Progenitor cell of endocrine pancreas (in vitro differentiated cells): ENCODE measurements at regions not wholly inside any gene's neighbourhood (a gene's known extent, or its start where the extent isn't known, plus 50 kb on each side); places are given as distances from the start of the nearest gene placed in this dataset.
"Not testable (repeated sequence)": the region's sequence is repeated elsewhere in the genome, so short reads cannot be mapped to it uniquely, and the experiment has no call there.

Experiments used
- DNase-seq: peaks from one replicate; pipeline ENCODE4 v3.0.0; 2021; ENCODE audit warnings: low spot score; ENCODE audit not compliant: unreplicated experiment
- H3K27ac Mint-ChIP-seq: 2 replicates; pipeline ENCODE4 v1.8.0; 2021; ENCODE audit warnings: mild to moderate bottlenecking, moderate library complexity, mixed read lengths
- H3K27me3 Mint-ChIP-seq: 2 replicates; pipeline ENCODE4 v1.8.0; 2021; ENCODE audit warnings: mixed read lengths
- H3K36me3 Mint-ChIP-seq: 2 replicates; pipeline ENCODE4 v1.8.0; 2022; ENCODE audit warnings: mixed read lengths; ENCODE audit not compliant: insufficient read depth
- H3K4me1 Mint-ChIP-seq: 2 replicates; pipeline ENCODE4 v1.8.0; 2021; ENCODE audit warnings: low read depth, mixed read lengths
- H3K4me3 Mint-ChIP-seq: 2 replicates; pipeline ENCODE4 v1.8.0; 2021; ENCODE audit warnings: low read depth, mild to moderate bottlenecking, moderate library complexity, mixed read lengths
- H3K9me3 Mint-ChIP-seq: 2 replicates; pipeline ENCODE4 v1.8.0; 2021; ENCODE audit warnings: low read depth, mixed read lengths
- CTCF ChIP-seq: fragments of 200-600 bp; sonication (generic); IDR thresholded peaks from one replicate; pipeline ENCODE4 v1.5.0; 2021; ENCODE audit warnings: antibody characterized with exemption, mild to moderate bottlenecking; ENCODE audit not compliant: unreplicated experiment

GRCh38 chr15:34528055-34528754 is 55.2 kb downstream of the GOLGA8B start:
- not testable (repeated sequence) for H3K27me3 Mint-ChIP-seq, H3K9me3 Mint-ChIP-seq, H3K4me1 Mint-ChIP-seq, H3K27ac Mint-ChIP-seq, H3K36me3 Mint-ChIP-seq, DNase-seq, H3K4me3 Mint-ChIP-seq

GRCh38 chr15:34527641-34528040 is 55.8 kb downstream of the GOLGA8B start:
- H3K9me3 Mint-ChIP-seq, H3K4me1 Mint-ChIP-seq, H3K27ac Mint-ChIP-seq, DNase-seq, H3K36me3 Mint-ChIP-seq, H3K27me3 Mint-ChIP-seq, H3K4me3 Mint-ChIP-seq: not testable (repeated sequence)

GRCh38 chr15:34523849-34524248 is 59.6 kb downstream of the GOLGA8B start:
- not testable (repeated sequence) for H3K27ac Mint-ChIP-seq, H3K4me1 Mint-ChIP-seq, H3K9me3 Mint-ChIP-seq, DNase-seq, H3K36me3 Mint-ChIP-seq, H3K27me3 Mint-ChIP-seq, H3K4me3 Mint-ChIP-seq

GRCh38 chr15:34522601-34523000 is 60.9 kb downstream of the GOLGA8B start:
- DNase-seq, H3K4me1 Mint-ChIP-seq, H3K9me3 Mint-ChIP-seq, H3K4me3 Mint-ChIP-seq, H3K36me3 Mint-ChIP-seq, H3K27ac Mint-ChIP-seq: not testable (repeated sequence)
- peaks cover 11% of the 10 kb centered on the region for H3K27me3 Mint-ChIP-seq

- not testable (repeated sequence) for H3K4me1 Mint-ChIP-seq, H3K36me3 Mint-ChIP-seq, H3K27ac Mint-ChIP-seq, H3K9me3 Mint-ChIP-seq, DNase-seq, H3K4me3 Mint-ChIP-seq
- H3K27me3 Mint-ChIP-seq, result peaks cover 14% of the 10 kb centered on the region
These were observed 61.5 kb downstream of the GOLGA8B start for GRCh38 chr15:34521802-34522485.

GRCh38 chr15:34520566-34520965 is 62.9 kb downstream of the GOLGA8B start:
- no peaks in the 10 kb centered on the region for H3K4me1 Mint-ChIP-seq
- H3K4me3 Mint-ChIP-seq, result no peak overlapping the region
- H3K9me3 Mint-ChIP-seq, result no peaks in the 10 kb centered on the region
- no peak for TF ChIP-seq CTCF
- no peak overlapping the region for H3K27ac Mint-ChIP-seq
- peaks cover 23% of the 10 kb centered on the region for H3K27me3 Mint-ChIP-seq
- no peak for DNase-seq
- no peaks in the 10 kb centered on the region for H3K36me3 Mint-ChIP-seq

- H3K36me3 Mint-ChIP-seq, DNase-seq, H3K4me3 Mint-ChIP-seq, H3K27ac Mint-ChIP-seq, H3K4me1 Mint-ChIP-seq, H3K9me3 Mint-ChIP-seq: not testable (repeated sequence)
- H3K27me3 Mint-ChIP-seq, result peaks cover 27% of the 10 kb centered on the region
These were observed 63.4 kb downstream of the GOLGA8B start for GRCh38 chr15:34520010-34520409.

- Mint-ChIP-seq H3K36me3 (no peaks in the 10 kb centered on the region), H3K4me3 (peak overlapping the region; percentile 79)
- peak; percentile 32 for DNase-seq
These were observed 69.2 kb downstream of the GOLGA8B start for GRCh38 chr15:34514251-34514670.

More at GRCh38 chr15:34514251-34514670, 69.2 kb downstream of the GOLGA8B start:
- TF ChIP-seq CTCF, result no peak
- Mint-ChIP-seq H3K27ac (peak overlapping the region; percentile 33), H3K9me3 (no peaks in the 10 kb centered on the region), H3K4me1 (peaks cover 12% of the 10 kb centered on the region), H3K27me3 (peaks cover 62% of the 10 kb centered on the region)
